ENCODE measurements at regions not wholly inside any gene's neighbourhood (a gene's known extent, or its start where the extent isn't known, plus 50 kb on each side); places are given as distances from the start of the nearest gene placed in this dataset.
"Not testable (repeated sequence)": the region's sequence is repeated elsewhere in the genome, so short reads cannot be mapped to it uniquely, and the experiment has no call there.

GRCh38 chr7:150049012-150049655 is 175.4 kb downstream of the ATP6V0E2 start:
- Histone ChIP-seq H3K4me3 (peak overlapping the region; percentile 32 to 44), H3K27ac (peak overlapping the region in 1 of 2 donors; percentile 62)
- intact Hi-C loops (cut with DNase I); H3K27me3 ChIP-seq (replicated peaks; ENCODE audit: insufficient read depth); H3K9me3 ChIP-seq; H3K36me3 ChIP-seq; H3K4me1 ChIP-seq (replicated peaks): not testable (repeated sequence)
- 3% methylated on average over 25 of the region's 46 CpGs for WGBS
- peak in 2 of 4 experiments; percentile 13 to 17 for TF ChIP-seq CTCF (IDR thresholded peaks at IDR 0.05)
- DNase-seq (ENCODE audit: low spot score) = peak; percentile 69

GRCh38 chr7:150053396-150053795 is 179.6 kb downstream of the ATP6V0E2 start:
- intact Hi-C loops (cut with DNase I); H3K4me3 ChIP-seq; H3K27me3 ChIP-seq (replicated peaks; ENCODE audit: insufficient read depth); H3K27ac ChIP-seq; DNase-seq (ENCODE audit: low spot score); H3K9me3 ChIP-seq; H3K4me1 ChIP-seq (replicated peaks); H3K36me3 ChIP-seq: not testable (repeated sequence)
- WGBS = 55% methylated on average over 5 of the region's 5 CpGs

GRCh38 chr7:150054242-150054641 is 180.5 kb downstream of the ATP6V0E2 start:
- H3K4me3 ChIP-seq; intact Hi-C loops (cut with DNase I); H3K36me3 ChIP-seq; DNase-seq (ENCODE audit: low spot score); H3K27me3 ChIP-seq (replicated peaks; ENCODE audit: insufficient read depth); H3K27ac ChIP-seq; H3K4me1 ChIP-seq (replicated peaks); H3K9me3 ChIP-seq: not testable (repeated sequence)
- WGBS = 50% methylated on average over 3 of the region's 3 CpGs

- H3K9me3 ChIP-seq; H3K36me3 ChIP-seq; H3K27me3 ChIP-seq (replicated peaks; ENCODE audit: insufficient read depth); intact Hi-C loops (cut with DNase I); H3K4me3 ChIP-seq; H3K4me1 ChIP-seq (replicated peaks); H3K27ac ChIP-seq: not testable (repeated sequence)
- 14% methylated on average over 12 of the region's 16 CpGs for WGBS
- DNase-seq (ENCODE audit: low spot score) = peak; percentile 65
- peak in 1 of 4 experiments; percentile 25 for TF ChIP-seq CTCF (IDR thresholded peaks at IDR 0.05)
Measured at GRCh38 chr7:150060259-150061221, 186.8 kb downstream of the ATP6V0E2 start.

- DNase-seq (ENCODE audit: low spot score); H3K27ac ChIP-seq; H3K4me3 ChIP-seq; H3K27me3 ChIP-seq (replicated peaks; ENCODE audit: insufficient read depth); H3K9me3 ChIP-seq; intact Hi-C loops (cut with DNase I); H3K36me3 ChIP-seq; H3K4me1 ChIP-seq (replicated peaks): not testable (repeated sequence)
- WGBS = 79% methylated on average over 1 of the region's 1 CpG
Measured at GRCh38 chr7:150063195-150063594, 189.4 kb downstream of the ATP6V0E2 start.

- intact Hi-C loops (cut with DNase I); H3K36me3 ChIP-seq; H3K27ac ChIP-seq; H3K4me3 ChIP-seq; H3K27me3 ChIP-seq (replicated peaks; ENCODE audit: insufficient read depth); H3K4me1 ChIP-seq (replicated peaks); H3K9me3 ChIP-seq; DNase-seq (ENCODE audit: low spot score): not testable (repeated sequence)
- WGBS = 72% methylated on average over 8 of the region's 10 CpGs
Measured at GRCh38 chr7:150069555-150070313, 196.0 kb downstream of the ATP6V0E2 start.

GRCh38 chr7:150077543-150077942 is 203.8 kb downstream of the ATP6V0E2 start:
- H3K27ac ChIP-seq; H3K36me3 ChIP-seq; intact Hi-C loops (cut with DNase I); H3K9me3 ChIP-seq; DNase-seq (ENCODE audit: low spot score); H3K4me3 ChIP-seq; H3K27me3 ChIP-seq (replicated peaks; ENCODE audit: insufficient read depth); H3K4me1 ChIP-seq (replicated peaks): not testable (repeated sequence)
- WGBS = 52% methylated on average over 1 of the region's 1 CpG

- H3K4me1 ChIP-seq (replicated peaks); intact Hi-C loops (cut with DNase I); H3K36me3 ChIP-seq; DNase-seq (ENCODE audit: low spot score); H3K9me3 ChIP-seq; H3K27me3 ChIP-seq (replicated peaks; ENCODE audit: insufficient read depth); H3K27ac ChIP-seq; H3K4me3 ChIP-seq: not testable (repeated sequence)
Measured at GRCh38 chr7:150081865-150082264, 208.1 kb downstream of the ATP6V0E2 start.

- H3K27ac ChIP-seq; H3K27me3 ChIP-seq (replicated peaks; ENCODE audit: insufficient read depth); H3K9me3 ChIP-seq; H3K4me1 ChIP-seq (replicated peaks); intact Hi-C loops (cut with DNase I); DNase-seq (ENCODE audit: low spot score); H3K4me3 ChIP-seq; H3K36me3 ChIP-seq: not testable (repeated sequence)
- WGBS = 89% methylated on average over 4 of the region's 4 CpGs
Measured at GRCh38 chr7:150084724-150085123, 211.0 kb downstream of the ATP6V0E2 start.

- intact Hi-C loops (cut with DNase I); H3K9me3 ChIP-seq; H3K27ac ChIP-seq; H3K36me3 ChIP-seq; H3K27me3 ChIP-seq (replicated peaks; ENCODE audit: insufficient read depth); H3K4me1 ChIP-seq (replicated peaks); DNase-seq (ENCODE audit: low spot score); H3K4me3 ChIP-seq: not testable (repeated sequence)
- WGBS = 76% methylated on average over 4 of the region's 4 CpGs
Measured at GRCh38 chr7:150087478-150087877, 213.7 kb downstream of the ATP6V0E2 start.
